ENCODE measurements at regions not wholly inside any gene's neighbourhood (a gene's known extent, or its start where the extent isn't known, plus 50 kb on each side); places are given as distances from the start of the nearest gene placed in this dataset.

DNA sequence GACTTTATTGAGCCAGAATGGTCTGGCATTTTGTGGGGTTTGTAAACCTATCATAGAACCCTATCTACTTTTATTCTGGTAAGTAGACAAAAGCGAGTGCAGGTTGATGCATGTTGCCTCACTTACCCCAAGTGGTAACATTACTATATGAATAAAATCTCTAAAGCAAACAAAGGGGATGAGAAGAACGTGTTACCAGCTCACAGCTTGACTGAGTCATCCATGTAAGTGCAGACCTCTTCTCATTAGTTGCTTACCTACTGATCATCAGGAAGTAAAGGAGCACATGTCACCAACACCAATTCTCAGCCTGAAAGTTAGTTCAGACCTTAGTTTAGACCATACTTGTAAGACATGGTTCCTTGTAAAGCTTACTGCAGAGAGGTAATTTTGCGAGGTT lies 1328.3 kb downstream of the C4orf33 start:
- peak; percentile 3 for DNase-seq (ENCODE audit: low read depth)

DNA sequence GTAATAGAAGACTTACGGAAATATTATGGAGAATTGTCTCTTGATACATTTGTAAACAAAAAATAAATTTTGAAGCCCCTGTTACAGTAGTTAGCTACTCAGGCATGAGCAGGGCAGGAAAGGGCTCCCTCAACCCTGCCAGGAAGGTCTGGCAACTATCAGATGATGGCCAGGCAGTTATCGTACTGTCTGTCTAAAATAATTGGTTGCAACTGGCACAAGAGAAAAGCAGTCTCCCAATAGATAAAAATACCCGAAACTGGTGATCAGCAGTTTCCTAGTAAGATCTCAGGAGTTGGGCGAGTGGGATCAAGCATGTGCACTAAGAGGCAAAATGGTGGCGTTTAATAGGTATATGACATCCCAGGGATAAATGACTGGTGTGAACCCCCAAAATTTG lies 1336.3 kb downstream of the C4orf33 start:
- no peak for DNase-seq (ENCODE audit: low read depth)

DNA sequence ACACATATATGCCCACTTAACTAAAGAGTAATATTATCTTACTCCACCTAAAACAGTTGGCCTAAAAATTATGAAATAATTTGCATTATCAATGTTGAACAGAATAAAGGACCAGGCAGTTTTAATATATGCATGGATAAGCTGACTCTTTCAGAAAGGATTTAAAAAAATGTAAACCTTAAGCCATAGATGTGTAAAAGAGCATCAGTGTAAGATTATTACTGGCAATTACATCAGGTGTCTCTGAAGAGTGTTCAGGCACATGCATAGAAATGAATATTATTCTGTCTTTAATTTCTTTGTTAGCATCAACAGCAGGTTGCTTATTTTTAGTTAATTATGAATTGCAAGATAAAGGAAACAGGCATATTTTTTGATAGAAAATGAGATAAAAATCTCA lies 1353.8 kb downstream of the C4orf33 start:
- no peak for DNase-seq (ENCODE audit: low read depth)

DNA sequence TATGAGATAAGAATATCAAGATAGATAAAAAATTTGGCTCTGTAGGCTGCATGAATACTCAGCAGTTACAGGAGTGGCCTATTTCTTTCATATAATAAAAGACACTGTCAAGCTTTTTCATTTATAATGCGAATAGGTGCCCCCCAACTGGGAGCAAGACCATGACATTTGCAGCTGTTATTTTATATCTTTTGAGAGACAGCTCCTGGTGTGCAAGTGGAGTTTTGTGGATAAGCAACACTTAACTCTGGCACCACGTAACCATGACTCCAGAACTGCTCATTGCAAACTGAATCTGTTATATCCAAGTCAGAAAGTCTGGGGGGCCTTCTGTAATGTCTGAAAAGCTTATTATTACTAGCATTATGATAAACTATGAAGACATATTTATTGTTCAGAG lies 1372.4 kb downstream of the C4orf33 start:
- no peak for DNase-seq (ENCODE audit: low read depth)

DNA sequence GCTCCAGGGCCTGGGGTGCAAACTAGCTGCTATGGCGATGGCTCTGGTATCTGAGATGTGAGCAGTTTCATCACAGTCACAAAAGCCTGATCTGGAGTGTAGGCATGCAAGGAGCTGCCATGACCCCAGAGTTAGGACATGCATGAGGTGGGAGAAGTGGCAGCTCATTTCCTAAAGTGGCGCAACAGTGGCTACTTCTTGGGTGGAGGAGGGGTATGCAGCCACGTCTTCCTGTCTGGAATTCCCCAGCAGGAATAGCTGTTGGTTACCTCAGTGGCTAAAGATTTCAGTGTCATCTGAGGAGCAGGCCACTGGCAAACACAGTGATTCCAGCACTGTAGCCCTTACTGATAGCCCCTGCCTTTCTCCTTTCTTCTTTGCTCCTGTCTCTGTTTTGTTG lies 1382.5 kb downstream of the C4orf33 start:
- peak; percentile 53 for DNase-seq (ENCODE audit: low read depth)

DNA sequence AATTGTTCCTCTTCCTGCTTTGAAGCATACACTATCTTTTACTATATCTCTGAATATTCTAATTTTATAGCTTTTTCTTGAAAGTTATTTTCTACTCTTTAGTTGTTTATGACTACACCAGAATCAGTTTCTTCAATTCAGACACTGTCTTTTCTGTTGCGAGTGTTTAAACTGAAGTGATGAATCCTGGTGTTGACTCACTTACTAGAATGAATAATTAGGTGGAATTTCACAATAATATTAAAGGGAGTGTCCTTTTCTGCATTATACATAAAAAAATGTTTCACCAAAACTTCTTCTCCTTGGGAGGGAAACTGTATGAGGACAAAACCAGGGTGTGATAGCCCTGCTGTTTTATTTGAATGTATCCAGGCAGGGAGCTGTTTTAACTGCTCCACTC lies 1383.1 kb downstream of the C4orf33 start:
- DNase-seq (ENCODE audit: low read depth): no peak

DNA sequence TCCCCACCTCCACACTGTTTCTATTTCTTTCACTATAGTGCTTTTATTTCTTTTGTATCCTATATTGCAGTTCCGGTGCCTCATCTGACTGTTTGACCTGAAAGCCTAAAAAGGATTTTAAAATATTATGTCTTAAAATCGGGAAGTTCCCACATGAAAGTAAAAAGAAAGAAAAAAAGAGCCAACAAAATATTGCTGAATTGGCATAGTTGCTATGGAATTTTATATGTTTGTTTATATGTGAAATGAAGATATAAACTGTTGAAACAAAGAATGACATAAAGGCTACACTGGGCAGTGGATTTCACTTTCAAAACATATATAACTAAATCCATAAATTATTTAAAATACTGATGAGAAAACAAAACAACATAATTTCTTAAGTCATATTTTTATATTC lies 1383.7 kb downstream of the C4orf33 start:
- DNase-seq (ENCODE audit: low read depth): no peak

DNA sequence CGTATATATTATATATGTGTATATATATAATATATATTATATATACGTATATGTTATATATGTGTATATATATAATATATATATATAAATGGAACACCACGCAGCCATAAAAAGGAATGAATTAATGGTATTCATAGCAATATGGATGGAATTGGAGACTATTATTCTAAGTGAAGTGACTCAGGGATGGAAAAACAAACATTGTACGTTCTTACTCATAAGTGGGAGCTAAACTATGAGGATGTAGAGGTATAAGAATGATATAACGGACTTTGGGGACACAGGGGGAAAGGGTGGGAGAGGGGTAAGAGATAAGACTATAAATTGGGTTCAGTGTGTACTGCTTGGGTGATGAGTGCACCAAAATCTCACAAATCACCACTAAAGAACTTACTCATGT lies 1388.9 kb downstream of the C4orf33 start:
- DNase-seq (ENCODE audit: low read depth): no peak

DNA sequence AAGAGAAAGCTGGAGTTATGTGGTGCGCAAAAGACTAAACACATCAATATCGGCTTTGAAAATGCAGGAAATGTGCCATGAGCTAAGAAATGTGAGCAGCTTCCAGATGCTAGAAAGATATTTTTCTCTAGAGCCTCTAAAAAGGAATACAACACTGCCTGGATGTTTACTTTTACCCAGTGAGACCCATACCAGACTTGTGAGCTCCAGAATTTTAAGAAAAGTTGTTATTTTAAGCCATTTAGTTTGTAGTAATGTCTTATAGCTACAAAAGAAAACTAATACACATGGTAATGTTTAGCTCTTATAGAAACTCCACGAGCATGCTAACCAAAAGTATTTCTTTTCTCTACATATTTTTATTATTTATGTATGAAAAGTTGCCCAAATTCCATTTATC lies 1389.4 kb downstream of the C4orf33 start:
- no peak for DNase-seq (ENCODE audit: low read depth)

DNA sequence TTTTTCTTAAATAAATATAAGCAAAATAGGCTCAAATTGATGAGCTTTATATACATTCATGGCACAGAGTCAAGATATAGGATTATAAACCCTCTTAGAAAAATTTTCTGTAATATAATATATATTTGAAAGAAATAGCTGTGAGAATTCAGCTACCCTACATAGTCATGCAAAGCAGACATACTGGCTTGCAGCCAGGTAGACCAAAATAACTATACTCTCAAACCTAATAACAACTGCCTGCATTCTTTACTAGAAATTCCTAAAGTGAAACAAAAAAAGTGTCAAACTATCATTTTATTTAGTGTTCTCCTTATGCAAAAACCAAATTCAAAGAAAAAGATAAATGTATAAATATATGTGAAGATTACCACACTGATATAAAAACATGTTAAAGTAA lies 1390.2 kb downstream of the C4orf33 start:
- no peak for DNase-seq (ENCODE audit: low read depth)

DNA sequence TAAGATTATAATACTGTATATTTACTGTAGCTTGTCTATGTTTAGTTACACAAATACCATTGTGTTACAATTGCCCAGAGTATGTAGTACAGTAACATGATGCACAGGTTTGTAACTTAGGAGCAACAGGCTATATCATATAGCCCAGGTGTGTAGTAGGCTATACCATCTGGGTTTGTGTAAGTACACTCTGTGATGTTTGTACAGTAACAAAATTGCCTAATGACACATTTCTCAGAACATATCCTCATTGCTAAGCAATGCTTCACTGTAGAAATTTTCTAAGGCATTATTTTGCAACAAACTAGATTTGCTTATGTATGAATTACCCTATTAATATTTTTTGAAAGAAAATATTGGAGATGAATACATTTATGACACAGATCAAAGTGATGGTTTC lies 1390.9 kb downstream of the C4orf33 start:
- DNase-seq (ENCODE audit: low read depth): no peak

DNA sequence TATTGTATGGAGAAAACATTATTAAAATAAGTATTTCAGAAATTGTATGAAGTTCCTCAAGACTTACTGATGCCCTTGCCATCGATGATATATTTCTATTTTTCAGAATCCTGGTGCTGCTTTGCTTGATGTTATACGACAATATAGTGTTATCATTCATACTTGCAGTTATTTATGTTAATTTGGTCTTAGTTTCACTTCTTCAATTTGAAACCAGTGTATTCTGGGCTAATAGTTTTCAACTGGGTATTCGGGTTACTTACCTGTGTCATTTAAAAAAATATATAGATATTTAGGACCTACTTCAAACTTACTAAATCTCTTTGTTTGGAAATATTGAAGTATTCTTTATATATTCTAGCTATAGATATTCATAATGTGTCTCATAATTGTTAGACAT lies 1414.7 kb downstream of the C4orf33 start:
- DNase-seq (ENCODE audit: low read depth): no peak

DNA sequence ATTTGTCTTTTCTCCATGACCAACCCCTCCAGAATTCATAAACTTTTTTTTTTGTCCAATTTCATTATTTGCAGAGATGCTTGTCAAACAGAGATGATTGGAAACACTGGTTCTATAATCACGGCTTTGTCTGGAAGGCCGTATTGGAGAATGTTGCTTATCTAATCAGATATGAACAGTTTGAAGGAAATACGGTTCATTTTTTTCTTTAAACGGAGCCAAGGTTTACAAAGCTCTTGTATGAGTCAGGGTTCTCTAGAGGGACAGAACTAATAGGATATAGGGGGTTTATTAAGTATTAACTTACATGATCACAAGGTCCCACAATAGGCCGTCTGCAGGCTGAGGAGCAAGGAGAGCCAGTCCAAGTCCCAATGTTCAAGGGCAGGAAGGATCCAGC lies 1415.8 kb downstream of the C4orf33 start:
- no peak for DNase-seq (ENCODE audit: low read depth)

DNA sequence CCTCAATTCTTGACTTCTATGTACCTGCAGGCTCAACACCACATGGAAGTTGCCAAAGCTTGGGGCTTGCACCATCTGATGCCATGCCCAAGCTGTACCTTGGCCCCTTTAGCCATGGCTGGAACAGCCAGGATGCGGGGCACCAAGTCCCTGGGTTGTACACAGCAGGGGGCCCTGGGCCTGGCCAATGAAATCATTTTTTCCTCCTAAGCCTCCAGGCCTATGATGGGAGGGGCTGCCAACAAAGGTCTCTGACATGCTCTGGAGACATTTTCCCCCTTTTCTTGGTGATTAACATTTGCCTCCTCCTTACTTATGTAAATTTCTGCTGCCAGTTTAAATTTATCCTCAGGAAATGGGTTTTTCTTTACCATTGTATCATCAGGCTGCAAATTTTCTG lies 1428.1 kb downstream of the C4orf33 start:
- DNase-seq (ENCODE audit: low read depth): no peak

DNA sequence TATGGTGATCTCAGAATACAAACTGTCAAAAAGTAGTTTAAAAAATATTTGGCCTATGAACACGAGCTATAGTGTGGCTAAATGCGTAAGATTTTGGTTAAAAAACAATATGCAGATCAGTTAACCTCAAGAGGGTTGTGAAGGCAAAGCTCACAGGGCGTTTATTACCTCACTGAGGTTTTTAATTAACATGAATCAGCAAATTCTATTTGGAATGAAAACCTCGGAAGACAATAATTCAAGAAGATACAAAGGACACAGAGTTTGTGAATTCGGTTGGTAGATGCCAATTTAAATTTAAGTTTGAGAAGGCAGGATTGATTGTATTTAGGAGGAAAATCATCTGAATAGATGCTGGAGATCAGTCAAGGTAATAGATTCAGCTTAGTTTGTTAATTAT lies 1434.6 kb downstream of the C4orf33 start:
- DNase-seq (ENCODE audit: low read depth): no peak

DNA sequence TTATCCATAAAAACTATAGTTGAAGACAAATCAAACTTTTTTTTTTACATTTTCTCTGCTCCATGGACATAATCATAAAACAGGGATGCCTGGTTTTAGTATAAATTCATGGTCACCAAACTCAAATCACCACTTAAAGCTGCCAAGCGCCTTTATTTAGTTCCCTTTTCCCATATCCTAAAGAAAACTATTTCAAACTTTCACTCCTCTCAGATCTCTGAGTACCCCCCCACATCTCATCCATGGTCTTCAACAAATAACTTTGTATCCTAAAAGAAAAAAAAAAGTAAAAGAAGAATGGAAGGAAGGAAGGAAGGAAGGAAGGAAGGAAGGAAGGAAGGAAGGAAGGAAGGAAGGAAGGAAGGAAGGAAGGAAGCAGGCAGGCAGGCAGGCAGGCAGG lies 1438.7 kb downstream of the C4orf33 start:
- no peak for DNase-seq (ENCODE audit: low read depth)

DNA sequence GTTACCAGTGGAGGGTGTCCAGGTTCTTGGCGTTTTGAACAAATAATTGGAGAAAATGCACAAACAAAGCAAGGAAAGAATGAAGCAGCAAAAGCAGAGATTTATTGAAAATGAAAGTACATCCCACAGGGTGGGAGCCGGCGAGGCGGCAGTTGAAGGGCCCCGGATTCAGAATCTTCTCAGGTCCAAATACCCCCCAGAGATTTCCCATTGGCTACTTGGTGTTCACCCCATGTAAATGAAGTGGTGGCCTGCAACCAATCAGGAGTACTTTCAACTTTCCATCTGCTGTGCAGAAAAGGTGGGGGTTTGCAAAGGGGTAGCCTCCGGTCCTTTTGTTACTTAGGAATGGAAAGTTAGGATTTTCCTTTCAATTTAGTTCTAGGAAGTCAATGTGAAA lies 1447.0 kb downstream of the C4orf33 start:
- peak; percentile 63 for DNase-seq (ENCODE audit: low read depth)

DNA sequence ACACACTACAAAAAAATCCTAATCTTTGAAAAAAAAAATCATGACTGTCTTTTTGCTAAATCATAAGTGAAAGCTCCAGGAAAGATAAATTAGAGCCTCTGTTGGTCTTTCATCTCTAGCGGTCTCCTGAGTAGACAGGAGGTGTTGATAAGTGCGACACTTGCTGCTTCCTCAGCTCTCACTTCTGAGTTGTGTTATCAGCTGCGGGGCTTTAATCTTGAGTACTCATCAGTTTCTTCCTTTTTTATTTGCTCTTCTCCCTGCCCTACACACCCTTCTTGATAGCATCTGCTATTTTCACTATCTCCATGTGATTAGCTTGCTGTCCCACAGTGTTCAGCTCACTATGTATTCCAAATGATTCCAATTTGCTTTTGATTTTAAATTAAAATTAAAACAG lies 1449.2 kb downstream of the C4orf33 start:
- DNase-seq (ENCODE audit: low read depth): no peak

DNA sequence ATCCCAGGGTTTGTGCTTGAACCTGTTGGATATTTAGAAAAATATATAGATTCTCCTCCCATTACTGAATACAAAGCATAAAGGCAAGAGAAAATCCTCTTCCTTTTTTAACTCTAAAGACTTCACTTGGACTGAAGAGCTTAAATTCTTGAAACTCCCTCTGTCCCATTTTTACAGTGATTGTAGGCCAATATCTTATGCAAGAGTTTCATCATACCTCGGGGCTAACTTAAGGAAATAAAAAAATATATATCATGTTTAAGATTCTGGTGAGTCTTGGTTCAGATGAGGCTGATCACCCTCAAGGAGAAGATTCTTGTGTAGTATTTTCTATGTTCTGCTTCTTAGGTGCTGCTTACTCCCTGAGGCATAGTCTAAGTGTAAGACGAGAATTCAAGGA lies 1449.6 kb downstream of the C4orf33 start:
- no peak for DNase-seq (ENCODE audit: low read depth)

DNA sequence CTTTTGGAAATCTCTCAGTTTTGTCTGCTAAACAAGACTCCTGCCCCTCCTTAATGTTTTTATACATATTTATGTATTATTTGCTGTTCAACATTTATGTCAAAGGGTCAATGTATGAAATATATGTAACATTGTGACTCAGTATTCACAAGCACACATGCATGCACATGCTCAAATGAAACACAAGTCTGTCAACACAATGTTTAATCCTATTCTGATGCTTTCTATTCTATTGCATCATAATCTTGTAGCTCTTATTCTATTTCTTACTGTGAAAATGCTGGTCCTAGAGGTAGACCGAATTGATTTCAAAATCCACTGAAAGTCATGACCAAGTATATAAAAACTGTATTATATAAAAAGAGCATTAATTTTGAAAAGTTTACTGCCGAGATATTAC lies 1463.3 kb downstream of the C4orf33 start:
- no peak for DNase-seq (ENCODE audit: low read depth)

DNA sequence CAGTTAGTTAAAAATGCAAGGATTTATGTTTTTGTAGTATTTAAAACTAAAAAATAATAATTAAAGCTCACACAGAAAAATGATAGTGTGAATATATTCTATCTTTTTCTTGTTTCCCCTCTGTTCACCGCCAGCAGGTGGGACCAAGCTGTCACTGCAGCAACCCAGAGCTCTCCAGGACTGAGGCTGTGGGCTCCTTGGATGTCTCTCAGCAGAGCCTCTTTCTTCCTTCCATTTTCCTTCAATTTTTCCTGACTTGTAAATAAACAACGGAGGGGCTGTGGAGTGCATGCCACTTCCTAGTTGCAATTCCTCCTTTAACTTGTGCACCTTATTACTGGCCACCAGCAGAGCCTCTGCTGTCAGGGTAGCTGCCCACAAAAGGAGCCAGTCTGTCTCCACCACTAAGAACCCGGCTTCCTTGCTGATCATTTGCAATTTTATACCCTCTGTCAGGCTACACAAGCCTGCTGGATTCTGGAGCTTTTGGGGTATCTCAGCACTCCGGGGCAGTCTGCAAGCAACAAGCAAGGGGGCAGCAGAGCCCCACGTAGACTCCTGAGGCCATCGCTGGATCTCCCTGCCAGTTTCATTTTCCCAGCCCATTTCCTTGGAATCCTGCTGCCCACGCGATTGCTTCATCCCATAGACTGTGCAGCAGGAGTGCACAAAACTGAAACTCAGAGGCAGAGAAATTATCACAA lies 1467.4 kb downstream of the C4orf33 start:
- peak; percentile 87 for DNase-seq (ENCODE audit: low read depth)

DNA sequence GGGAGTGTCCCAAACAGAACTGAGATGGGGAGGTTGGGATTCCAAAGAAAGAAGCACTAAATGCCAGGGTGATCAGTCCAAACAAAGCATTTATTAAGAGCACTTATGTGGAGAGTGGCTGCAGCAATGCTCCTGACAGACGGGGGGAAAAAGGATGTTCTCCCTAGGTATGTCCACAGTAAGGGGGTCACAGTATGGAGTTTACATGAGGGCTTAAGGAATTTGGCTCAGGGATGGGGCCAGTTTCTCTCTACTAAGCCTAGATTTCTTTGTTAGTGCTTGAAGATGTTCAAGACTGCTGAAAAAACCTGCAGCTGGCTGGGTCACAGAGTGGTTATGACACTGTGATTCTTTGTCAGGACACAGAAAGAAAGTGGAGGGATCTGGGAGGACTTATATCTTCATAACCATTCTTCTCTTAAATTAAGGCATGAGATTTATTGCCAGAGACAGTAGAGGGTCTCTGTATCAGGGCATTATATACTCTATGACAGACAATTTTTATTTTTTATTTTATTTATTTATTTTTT lies 1468.0 kb downstream of the C4orf33 start:
- no peak for DNase-seq (ENCODE audit: low read depth)

DNA sequence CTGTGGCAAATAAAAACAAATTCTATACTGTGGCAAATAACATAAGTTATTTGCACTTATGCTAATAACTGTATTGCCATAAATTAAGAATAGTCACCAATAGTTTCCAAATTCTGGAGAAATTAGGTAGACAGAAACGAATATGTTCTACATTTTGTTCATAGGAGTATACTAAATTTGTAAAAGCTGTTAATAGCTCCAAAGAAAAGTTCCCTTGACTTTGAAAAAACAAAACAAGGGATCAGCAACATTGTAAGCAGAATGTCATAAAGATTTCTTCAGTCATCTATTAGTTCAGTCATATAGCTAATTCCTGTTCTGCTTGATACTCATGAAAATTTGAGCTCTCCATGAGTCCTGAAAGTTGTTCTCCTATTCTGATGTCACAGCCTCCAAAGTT lies 1472.8 kb downstream of the C4orf33 start:
- no peak for DNase-seq (ENCODE audit: low read depth)

DNA sequence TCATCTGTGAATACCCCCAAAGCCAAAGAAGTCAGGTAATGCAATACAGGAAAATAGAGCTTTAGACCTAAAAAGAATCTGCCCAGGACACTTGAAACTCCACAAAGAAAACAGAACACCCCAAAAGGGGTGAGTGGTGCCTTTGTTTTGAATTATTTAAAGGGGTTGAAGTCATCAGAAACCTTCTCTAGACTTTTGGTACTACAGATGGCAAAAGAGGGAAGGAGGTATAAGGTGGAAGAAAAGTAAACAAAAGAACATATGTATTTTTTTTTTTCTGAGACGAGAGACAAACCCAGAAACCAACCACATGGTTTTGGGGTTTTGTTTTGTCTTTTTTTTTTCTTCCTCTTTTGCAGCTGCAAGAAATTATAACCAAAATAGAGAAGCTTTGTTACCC lies 1477.8 kb downstream of the C4orf33 start:
- DNase-seq (ENCODE audit: low read depth): no peak

All from HT1080 (cell line).